ENCODE measurements at regions not wholly inside any gene's neighbourhood (a gene's known extent, or its start where the extent isn't known, plus 50 kb on each side); places are given as distances from the start of the nearest gene placed in this dataset.

DNA sequence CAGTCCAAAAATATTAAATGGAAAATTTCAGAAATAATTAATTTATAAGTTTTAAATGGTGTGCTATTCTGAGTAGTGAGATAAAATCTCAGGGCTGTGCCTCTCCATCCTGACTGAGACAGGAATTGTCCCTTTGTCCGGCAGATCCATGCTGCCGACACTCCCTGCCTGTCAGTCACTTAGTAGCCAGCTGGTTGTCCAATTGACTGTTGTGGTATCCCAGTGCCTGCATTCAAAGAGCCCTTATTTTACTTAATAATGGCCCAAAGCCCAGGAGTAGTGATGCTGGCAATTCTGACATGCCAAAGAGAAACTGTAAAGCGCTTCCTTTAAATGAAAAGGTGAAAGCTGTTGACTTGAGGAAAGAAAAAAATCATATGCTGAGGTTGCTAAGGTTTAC lies 157.5 kb downstream of the ENC1 start:
- Histone ChIP-seq H3K36me3 (ENCODE audit: control insufficient read depth in 1 of 2, insufficient read depth in 2 of 2, low read length in 2 of 2) (no peaks in the 10 kb centered on the region), H3K4me3 (replicated peaks in 1 of 2; ENCODE audit: low read depth in 1 of 2, low read length in 2 of 2) (no peak overlapping the region), H3K9ac (ENCODE audit: low read length) (no peak overlapping the region), H3K4me2 (ENCODE audit: low read length) (no peak overlapping the region), H2AFZ (ENCODE audit: low read depth, low read length, poor library complexity, severe bottlenecking) (no peak overlapping the region), H3K27ac (ENCODE audit: low read depth, low read length) (no peak overlapping the region), H3K27me3 (ENCODE audit: insufficient read depth, low read length) (no peaks in the 10 kb centered on the region), H3K9me2 (ENCODE audit: insufficient read depth) (no peaks in the 10 kb centered on the region), H3K79me2 (ENCODE audit: insufficient read depth, low read length) (no peaks in the 10 kb centered on the region), H3K9me3 (ENCODE audit: control insufficient read depth in 1 of 2, insufficient read depth in 1 of 2, low read depth in 1 of 2, low read length in 2 of 2) (no peaks in the 10 kb centered on the region), H4K20me1 (ENCODE audit: insufficient read depth) (no peaks in the 10 kb centered on the region), H3K4me1 (ENCODE audit: control insufficient read depth in 1 of 2, insufficient read depth in 2 of 2, low read length in 2 of 2) (no peaks in the 10 kb centered on the region)
- ATAC-seq (no peak), DNase-seq (ENCODE audit: low read depth, low spot score) (no peak)
- intact Hi-C loops (cut with micrococcal nuclease) = no loop called here
- no TSS peak for BruUV-seq (replicated peaks)
- ChIA-PET POLR2A (no interaction called here), CTCF (no interaction called here), RAD21 (ENCODE audit: low non-redundant PET in 1 of 2, low total read pairs in 2 of 2, uncharacterized antibody in 2 of 2, unreplicated experiment in 2 of 2) (no interaction called here)
- no peak for TF ChIP-seq ZNF274 (IDR thresholded peaks at IDR 0.05; ENCODE audit: low read depth, low read length)
- TF ChIP-seq SRF (IDR thresholded peaks at IDR 0.05; ENCODE audit: low read depth) = no peak
- no peak for TF ChIP-seq EZH2phosphoT487 (IDR thresholded peaks at IDR 0.05; ENCODE audit: borderline replicate concordance)
- TF ChIP-seq EZH2 (IDR thresholded peaks at IDR 0.05) = no peak
- TF ChIP-seq EGR1 (IDR thresholded peaks at IDR 0.05; ENCODE audit: low read depth) = no peak
- TF ChIP-seq, protein P1, sequence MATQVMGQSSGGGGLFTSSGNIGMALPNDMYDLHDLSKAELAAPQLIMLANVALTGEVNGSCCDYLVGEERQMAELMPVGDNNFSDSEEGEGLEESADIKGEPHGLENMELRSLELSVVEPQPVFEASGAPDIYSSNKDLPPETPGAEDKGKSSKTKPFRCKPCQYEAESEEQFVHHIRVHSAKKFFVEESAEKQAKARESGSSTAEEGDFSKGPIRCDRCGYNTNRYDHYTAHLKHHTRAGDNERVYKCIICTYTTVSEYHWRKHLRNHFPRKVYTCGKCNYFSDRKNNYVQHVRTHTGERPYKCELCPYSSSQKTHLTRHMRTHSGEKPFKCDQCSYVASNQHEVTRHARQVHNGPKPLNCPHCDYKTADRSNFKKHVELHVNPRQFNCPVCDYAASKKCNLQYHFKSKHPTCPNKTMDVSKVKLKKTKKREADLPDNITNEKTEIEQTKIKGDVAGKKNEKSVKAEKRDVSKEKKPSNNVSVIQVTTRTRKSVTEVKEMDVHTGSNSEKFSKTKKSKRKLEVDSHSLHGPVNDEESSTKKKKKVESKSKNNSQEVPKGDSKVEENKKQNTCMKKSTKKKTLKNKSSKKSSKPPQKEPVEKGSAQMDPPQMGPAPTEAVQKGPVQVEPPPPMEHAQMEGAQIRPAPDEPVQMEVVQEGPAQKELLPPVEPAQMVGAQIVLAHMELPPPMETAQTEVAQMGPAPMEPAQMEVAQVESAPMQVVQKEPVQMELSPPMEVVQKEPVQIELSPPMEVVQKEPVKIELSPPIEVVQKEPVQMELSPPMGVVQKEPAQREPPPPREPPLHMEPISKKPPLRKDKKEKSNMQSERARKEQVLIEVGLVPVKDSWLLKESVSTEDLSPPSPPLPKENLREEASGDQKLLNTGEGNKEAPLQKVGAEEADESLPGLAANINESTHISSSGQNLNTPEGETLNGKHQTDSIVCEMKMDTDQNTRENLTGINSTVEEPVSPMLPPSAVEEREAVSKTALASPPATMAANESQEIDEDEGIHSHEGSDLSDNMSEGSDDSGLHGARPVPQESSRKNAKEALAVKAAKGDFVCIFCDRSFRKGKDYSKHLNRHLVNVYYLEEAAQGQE (IDR thresholded peaks at IDR 0.05; ENCODE audit: low read depth) = no peak
- TF ChIP-seq, protein P2, sequence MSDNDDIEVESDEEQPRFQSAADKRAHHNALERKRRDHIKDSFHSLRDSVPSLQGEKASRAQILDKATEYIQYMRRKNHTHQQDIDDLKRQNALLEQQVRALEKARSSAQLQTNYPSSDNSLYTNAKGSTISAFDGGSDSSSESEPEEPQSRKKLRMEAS (IDR thresholded peaks at IDR 0.05) = no peak
- TF ChIP-seq CEBPB (IDR thresholded peaks at IDR 0.05; ENCODE audit: low read depth) = no peak
- no peak for TF ChIP-seq ZFX (IDR thresholded peaks at IDR 0.05)
- TF ChIP-seq JUND (IDR thresholded peaks at IDR 0.05) = no peak
- no peak for TF ChIP-seq SIN3A (IDR thresholded peaks at IDR 0.05; ENCODE audit: low read depth)
- no peak for TF ChIP-seq ELF1 (IDR thresholded peaks at IDR 0.05; ENCODE audit: borderline replicate concordance, low read depth)
- no peak for TF ChIP-seq FOSL1 (IDR thresholded peaks at IDR 0.05; ENCODE audit: low read depth)
